ENCODE measurements at regions not wholly inside any gene's neighbourhood (a gene's known extent, or its start where the extent isn't known, plus 50 kb on each side); places are given as distances from the start of the nearest gene placed in this dataset.
"Not testable (repeated sequence)": the region's sequence is repeated elsewhere in the genome, so short reads cannot be mapped to it uniquely, and the experiment has no call there.

DNA sequence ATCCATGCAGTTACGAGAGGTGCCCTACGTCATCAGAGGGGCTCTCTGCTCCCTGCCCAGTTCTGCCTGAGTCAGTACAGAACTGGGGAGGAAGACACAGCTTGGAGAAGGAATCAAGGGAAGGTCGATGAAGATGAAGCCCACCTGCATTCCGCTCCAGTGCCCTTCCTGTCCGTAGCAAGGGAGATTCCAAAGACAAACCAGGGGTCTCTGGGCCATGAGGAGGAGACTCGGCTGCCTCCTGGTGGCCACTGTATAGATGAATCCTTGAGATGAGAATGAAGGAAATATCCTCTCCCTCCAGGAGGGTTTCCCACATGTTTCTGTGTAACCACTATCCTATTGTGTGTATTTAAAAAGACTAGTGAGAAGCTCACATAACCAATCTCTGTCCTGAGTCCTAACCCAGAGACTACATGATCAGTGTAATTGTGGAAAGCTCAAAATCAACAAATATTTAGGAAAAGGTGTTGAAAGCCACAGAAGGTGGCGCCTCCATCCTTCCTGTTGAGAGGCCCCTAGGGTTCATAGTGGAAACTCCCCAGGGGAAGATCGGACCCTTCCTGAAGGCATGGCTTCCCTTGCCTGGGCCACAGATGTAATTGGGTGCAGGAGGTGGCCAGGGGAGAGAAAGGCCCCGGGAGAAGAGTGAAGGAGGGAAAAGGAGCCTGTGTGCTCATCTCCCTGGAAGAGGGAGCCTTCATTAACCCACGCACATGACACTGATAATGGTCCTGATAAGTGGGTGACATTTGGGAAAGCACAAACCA is 67.0 kb upstream of the LYZL2 start:
- DNase-seq: not testable (repeated sequence)

DNA sequence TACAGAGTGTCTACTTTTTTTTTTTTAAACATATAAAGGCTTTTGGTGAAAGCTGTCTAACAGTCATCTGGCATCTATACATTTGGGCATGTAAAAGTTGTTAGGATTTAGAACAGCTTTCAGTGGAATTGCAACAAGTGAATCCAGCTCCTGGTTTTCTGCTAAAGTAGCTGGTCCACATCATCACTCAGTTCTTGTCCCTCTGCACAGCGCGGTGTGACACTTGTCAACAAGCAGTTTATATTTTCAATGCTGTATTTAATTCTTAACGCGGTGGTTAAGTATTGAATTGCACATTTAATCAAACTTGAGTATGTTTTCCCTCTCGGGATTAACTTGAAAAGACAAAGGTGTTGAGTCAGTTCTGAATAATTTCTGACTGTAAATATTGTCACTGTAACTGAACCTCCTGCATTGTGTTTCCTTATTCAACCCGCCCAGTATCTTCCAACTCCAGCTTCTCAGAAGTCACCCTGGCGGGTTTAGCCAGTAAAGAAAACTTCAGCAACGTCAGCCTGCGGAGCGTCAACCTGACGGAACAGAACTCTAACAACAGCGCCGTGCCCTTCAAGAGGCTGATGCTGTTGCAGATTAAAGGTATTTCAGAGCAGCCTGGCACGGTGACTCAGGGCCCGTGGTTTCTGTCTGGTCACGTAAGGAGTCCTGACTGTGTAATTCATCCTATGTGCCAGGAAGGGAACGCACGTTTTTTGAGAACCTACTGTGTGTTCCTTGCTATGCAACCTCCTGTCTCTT is 66.1 kb upstream of the LYZL2 start:
- DNase-seq: peak; percentile 58

DNA sequence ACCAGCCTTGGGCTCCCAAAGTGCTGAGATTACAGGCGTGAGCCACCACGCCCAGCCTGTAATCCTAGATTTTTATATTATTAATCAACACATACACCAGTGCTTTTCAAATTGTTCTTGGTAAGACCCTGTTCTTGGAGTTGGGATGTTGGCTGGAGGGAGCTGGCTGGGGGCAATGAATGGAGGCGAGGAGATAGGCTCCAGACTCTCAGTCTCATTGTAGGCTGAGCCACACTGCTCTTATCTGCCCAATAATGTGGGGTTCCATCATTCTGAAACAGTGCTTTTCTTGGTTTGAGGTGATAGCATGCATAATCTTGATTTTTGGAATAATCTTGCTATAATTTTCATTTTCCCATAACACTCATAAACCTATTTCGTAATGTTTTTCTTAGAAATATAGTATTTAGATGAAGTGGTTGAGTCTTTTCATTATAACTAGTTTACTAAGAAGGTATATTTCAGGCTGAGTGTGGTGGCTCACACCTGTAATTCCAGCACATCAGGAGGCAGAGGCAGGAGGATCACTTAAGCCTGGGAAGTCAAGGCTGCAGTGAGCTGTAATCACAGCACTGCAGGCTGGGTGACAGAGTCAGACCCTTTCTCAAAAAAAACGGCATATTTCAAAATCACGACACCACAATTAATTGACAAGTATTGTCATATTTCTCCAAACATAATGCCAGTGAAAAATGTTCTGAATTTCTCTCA is 65.1 kb upstream of the LYZL2 start:
- DNase-seq: no peak

- no peak for DNase-seq
These were observed 62.1 kb upstream of the LYZL2 start for GRCh38 chr10:30691639-30692015.

- DNase-seq: not testable (repeated sequence)
These were observed 61.5 kb upstream of the LYZL2 start for GRCh38 chr10:30690948-30691638.

DNA sequence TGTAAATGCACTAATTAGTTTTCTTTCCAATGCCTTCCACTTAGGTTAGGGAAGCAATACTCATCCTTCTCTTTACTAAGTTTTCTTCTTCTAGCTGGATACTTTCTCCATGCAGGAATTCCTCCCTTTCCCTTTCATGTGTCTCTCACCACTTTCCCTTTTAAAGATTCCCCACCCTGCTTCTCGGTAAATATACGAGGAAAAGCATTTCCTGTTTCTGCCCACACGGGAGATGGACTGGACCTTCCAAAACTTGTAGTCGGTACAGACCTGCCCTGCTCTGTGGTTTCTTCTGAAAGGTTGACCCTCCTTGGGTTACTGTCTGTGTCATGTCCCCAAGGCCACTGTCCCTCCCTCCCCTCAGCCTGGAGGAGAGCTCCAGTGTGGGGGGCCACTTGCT is 58.9 kb upstream of the LYZL2 start:
- DNase-seq: no peak

GRCh38 chr10:30687698-30688213 is 58.2 kb upstream of the LYZL2 start:
- DNase-seq: peak; percentile 80

- DNase-seq: no peak
These were observed 57.2 kb upstream of the LYZL2 start for GRCh38 chr10:30686708-30687107.

DNA sequence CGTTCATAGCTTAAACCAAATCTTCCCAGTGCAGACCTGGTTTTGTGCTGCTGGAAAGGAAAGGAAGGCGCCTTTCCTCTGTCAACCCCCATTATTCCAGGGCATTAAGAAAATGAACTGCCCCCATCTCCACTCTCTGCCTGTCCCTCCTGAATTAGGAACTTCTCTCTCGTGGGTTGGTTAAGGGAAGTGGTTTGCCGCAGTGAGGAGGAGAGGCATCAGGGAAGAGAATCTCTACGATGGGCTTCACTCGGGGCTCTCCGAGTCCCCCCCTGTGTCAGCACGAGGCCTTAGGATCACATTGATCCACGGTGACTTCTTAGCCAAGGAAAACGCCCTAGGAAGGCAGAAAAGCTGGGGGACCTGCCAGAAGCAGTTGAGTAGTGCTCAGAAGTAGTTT is 53.9 kb upstream of the LYZL2 start:
- no peak for DNase-seq

GRCh38 chr10:30682377-30683199 is 53.0 kb upstream of the LYZL2 start:
- DNase-seq: peak; percentile 51

DNA sequence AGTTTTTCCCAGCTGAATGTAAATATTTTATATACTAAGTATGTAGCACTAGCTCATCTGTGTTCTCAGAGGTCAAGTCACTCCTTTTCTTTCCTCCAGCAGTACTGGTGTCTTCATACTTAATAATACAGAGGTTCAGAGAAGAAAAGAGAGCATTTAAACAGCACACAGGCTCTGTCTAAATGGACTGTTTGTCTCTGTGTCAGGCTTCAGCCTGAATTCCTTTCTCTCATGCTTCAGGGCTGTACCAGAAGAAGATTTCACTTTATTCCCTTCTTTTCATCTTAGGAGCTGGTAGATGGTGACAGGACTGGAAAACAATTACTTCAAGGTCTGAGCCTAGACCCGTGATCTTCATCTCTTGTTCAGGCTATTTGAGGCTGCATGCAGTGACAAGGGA is 51.4 kb upstream of the LYZL2 start:
- no peak for DNase-seq

Measured in stimulated activated CD4-positive, alpha-beta T cell treated with anti-CD3 and anti-CD28 coated beads, Interleukin-12 subunit alpha, Interleukin-12 subunit beta, amount 100 ng/mL, for 4 hours (primary cell).